CD8-positive, alpha-beta memory T cell (primary cell): ENCODE measurements at regions not wholly inside any gene's neighbourhood (a gene's known extent, or its start where the extent isn't known, plus 50 kb on each side); places are given as distances from the start of the nearest gene placed in this dataset.

Source experiments
- CTCF ChIA-PET: fragments of 350-600 bp; sonication (Branson Sonifier 250); formaldehyde crosslinking; loops from one replicate; lab custom pipeline; 2021; ENCODE audit warnings: antibody characterized with exemption; lab: Charles Lee
- POLR2A ChIA-PET: fragments of 350-600 bp; sonication (Branson Sonifier 250); formaldehyde crosslinking; loops from one replicate; lab custom pipeline; 2021; ENCODE audit warnings: antibody characterized with exemption; lab: Charles Lee
- DNase-seq, 5 donors: peaks; one replicate each; pipeline versions ENCODE4 v3.0.0 to v3.0.0-alpha.2; 2020 to 2022; ENCODE audit warnings: mixed read lengths in 1 of 5
- H3K27ac ChIP-seq: one replicate; pipeline ENCODE4 v1.7.0; 2013; ENCODE audit warnings: low read depth, mild to moderate bottlenecking, low read length, moderate library complexity
- H3K27me3 ChIP-seq: 2 replicates; pipeline ENCODE4 v1.7.0; 2013; ENCODE audit warnings: low read length, mild to moderate bottlenecking; ENCODE audit not compliant: insufficient read depth, poor library complexity, severe bottlenecking
- H3K36me3 ChIP-seq: 2 replicates; pipeline ENCODE4 v1.7.0; 2013; ENCODE audit warnings: mild to moderate bottlenecking, low read length, moderate library complexity; ENCODE audit not compliant: insufficient read depth
- H3K4me1 ChIP-seq: 2 replicates; pipeline ENCODE4 v1.7.0; 2013; ENCODE audit warnings: mild to moderate bottlenecking, low read length, moderate library complexity; ENCODE audit not compliant: insufficient read depth
- H3K4me3 ChIP-seq: 2 replicates; pipeline ENCODE4 v1.7.0; 2013; ENCODE audit warnings: mild to moderate bottlenecking, low read length
- H3K9me3 ChIP-seq: 2 replicates; pipeline ENCODE4 v1.7.0; 2013; ENCODE audit warnings: mild to moderate bottlenecking, low read length
- H3K27ac Mint-ChIP-seq, 8 donors: one replicate each; pipeline ENCODE4 v1.8.0; 2020 to 2021; ENCODE audit warnings: mixed read lengths in 8 of 8, mild to moderate bottlenecking in 6 of 8, inconsistent platforms in 3 of 8, moderate library complexity in 3 of 8
- H3K27me3 Mint-ChIP-seq, 2 donors: one replicate each; pipeline ENCODE4 v1.8.0; 2020 to 2021; ENCODE audit warnings: mixed read lengths in 2 of 2, mild to moderate bottlenecking in 1 of 2, moderate library complexity in 1 of 2
- H3K36me3 Mint-ChIP-seq, 3 donors: one replicate each; pipeline ENCODE4 v1.8.0; 2020 to 2021; ENCODE audit warnings: mixed read lengths in 3 of 3, inconsistent platforms in 1 of 3, mild to moderate bottlenecking in 1 of 3
- H3K4me1 Mint-ChIP-seq, 3 donors: one replicate each; pipeline ENCODE4 v1.8.0; 2020 to 2021; ENCODE audit warnings: mixed read lengths in 3 of 3, inconsistent platforms in 1 of 3, mild to moderate bottlenecking in 1 of 3
- H3K4me3 Mint-ChIP-seq, 7 donors: one replicate each; pipeline ENCODE4 v1.8.0; 2020 to 2021; ENCODE audit warnings: mixed read lengths in 7 of 7, mild to moderate bottlenecking in 6 of 7, moderate library complexity in 4 of 7, inconsistent platforms in 2 of 7
- H3K9me3 Mint-ChIP-seq, 5 donors: one replicate each; pipeline ENCODE4 v1.8.0; 2020 to 2022; ENCODE audit warnings: mixed read lengths in 5 of 5, mild to moderate bottlenecking in 3 of 5, moderate library complexity in 2 of 5, inconsistent platforms in 1 of 5

GRCh38 chr4:133467290-133467947 is 318.3 kb downstream of the PCDH10 start:
- Mint-ChIP-seq H3K4me3 (no peak overlapping the region), H3K27ac (no peak overlapping the region), H3K4me1 (no peaks in the 10 kb centered on the region), H3K27me3 (no peaks in the 10 kb centered on the region), H3K9me3 (peaks cover 4 to 39% (median 6%) of the 10 kb centered on the region in 5 donors), H3K36me3 (no peaks in the 10 kb centered on the region)
- H3K27ac ChIP-seq = no peak overlapping the region
- H3K36me3 ChIP-seq = no peaks in the 10 kb centered on the region
- no peak overlapping the region for H3K4me3 ChIP-seq
- H3K9me3 ChIP-seq = no peaks in the 10 kb centered on the region
- CTCF ChIA-PET = no interaction called here
- DNase-seq = no peak
- H3K4me1 ChIP-seq = no peaks in the 10 kb centered on the region
- no peaks in the 10 kb centered on the region for H3K27me3 ChIP-seq
- POLR2A ChIA-PET = no interaction called here

- Mint-ChIP-seq H3K36me3 (no peaks in the 10 kb centered on the region), H3K4me3 (no peak overlapping the region), H3K27me3 (no peaks in the 10 kb centered on the region), H3K9me3 (peaks cover 5 to 42% (median 14%) of the 10 kb centered on the region in 5 donors), H3K27ac (no peak overlapping the region), H3K4me1 (no peaks in the 10 kb centered on the region)
- H3K36me3 ChIP-seq = no peaks in the 10 kb centered on the region
- POLR2A ChIA-PET = no interaction called here
- no peak overlapping the region for H3K4me3 ChIP-seq
- no peak for DNase-seq
- H3K9me3 ChIP-seq = no peaks in the 10 kb centered on the region
- no peak overlapping the region for H3K27ac ChIP-seq
- no peaks in the 10 kb centered on the region for H3K4me1 ChIP-seq
- CTCF ChIA-PET = no interaction called here
- no peaks in the 10 kb centered on the region for H3K27me3 ChIP-seq
Observed at GRCh38 chr4:133465022-133465421, 315.9 kb downstream of the PCDH10 start.

- Histone ChIP-seq H3K4me1 (no peaks in the 10 kb centered on the region), H3K9me3 (no peaks in the 10 kb centered on the region), H3K36me3 (no peaks in the 10 kb centered on the region), H3K27me3 (no peaks in the 10 kb centered on the region), H3K4me3 (no peak overlapping the region), H3K27ac (no peak overlapping the region)
- DNase-seq = no peak
- ChIA-PET POLR2A (no interaction called here), CTCF (no interaction called here)
- H3K36me3 Mint-ChIP-seq = no peaks in the 10 kb centered on the region
- H3K27ac Mint-ChIP-seq = no peak overlapping the region
- no peaks in the 10 kb centered on the region for H3K27me3 Mint-ChIP-seq
- H3K4me1 Mint-ChIP-seq = no peaks in the 10 kb centered on the region
- peaks cover 7 to 35% (median 19%) of the 10 kb centered on the region in 5 donors for H3K9me3 Mint-ChIP-seq
- H3K4me3 Mint-ChIP-seq = no peak overlapping the region
Observed at GRCh38 chr4:133464311-133464710, 315.2 kb downstream of the PCDH10 start.

GRCh38 chr4:133452678-133453077 is 303.6 kb downstream of the PCDH10 start:
- Histone ChIP-seq H3K27me3 (no peaks in the 10 kb centered on the region), H3K4me3 (no peak overlapping the region), H3K9me3 (no peaks in the 10 kb centered on the region), H3K36me3 (no peaks in the 10 kb centered on the region), H3K27ac (no peak overlapping the region), H3K4me1 (no peaks in the 10 kb centered on the region)
- no peak for DNase-seq
- Mint-ChIP-seq H3K27me3 (no peaks in the 10 kb centered on the region), H3K4me3 (no peak overlapping the region), H3K36me3 (no peaks in the 10 kb centered on the region), H3K9me3 (peaks cover 5 to 28% (median 9%) of the 10 kb centered on the region in 5 donors), H3K27ac (no peak overlapping the region), H3K4me1 (no peaks in the 10 kb centered on the region)
- CTCF ChIA-PET = no interaction called here
- POLR2A ChIA-PET = no interaction called here

GRCh38 chr4:133450813-133451212 is 301.7 kb downstream of the PCDH10 start:
- Histone ChIP-seq H3K4me3 (no peak overlapping the region), H3K27me3 (no peaks in the 10 kb centered on the region), H3K36me3 (no peaks in the 10 kb centered on the region), H3K9me3 (no peaks in the 10 kb centered on the region), H3K27ac (no peak overlapping the region), H3K4me1 (no peaks in the 10 kb centered on the region)
- CTCF ChIA-PET = no interaction called here
- H3K36me3 Mint-ChIP-seq = no peaks in the 10 kb centered on the region
- H3K9me3 Mint-ChIP-seq = peaks cover 2 to 46% (median 6%) of the 10 kb centered on the region in 5 donors
- no peaks in the 10 kb centered on the region for H3K27me3 Mint-ChIP-seq
- no peak overlapping the region for H3K4me3 Mint-ChIP-seq
- DNase-seq = no peak
- POLR2A ChIA-PET = no interaction called here
- no peak overlapping the region for H3K27ac Mint-ChIP-seq
- no peaks in the 10 kb centered on the region for H3K4me1 Mint-ChIP-seq

- no peaks in the 10 kb centered on the region for H3K4me1 ChIP-seq
- no peak overlapping the region for H3K4me3 ChIP-seq
- H3K27ac Mint-ChIP-seq = no peak overlapping the region
- no peak for DNase-seq
- H3K27me3 ChIP-seq = no peaks in the 10 kb centered on the region
- no peak overlapping the region for H3K4me3 Mint-ChIP-seq
- peaks cover 0 to 2% (median 0%) of the 10 kb centered on the region in 3 donors for H3K36me3 Mint-ChIP-seq
- no peaks in the 10 kb centered on the region for H3K9me3 ChIP-seq
- ChIA-PET POLR2A (no interaction called here), CTCF (no interaction called here)
- H3K9me3 Mint-ChIP-seq = peaks cover 0 to 13% (median 6%) of the 10 kb centered on the region in 5 donors
- H3K4me1 Mint-ChIP-seq = no peaks in the 10 kb centered on the region
- H3K27ac ChIP-seq = no peak overlapping the region
- no peaks in the 10 kb centered on the region for H3K27me3 Mint-ChIP-seq
- no peaks in the 10 kb centered on the region for H3K36me3 ChIP-seq
Observed at GRCh38 chr4:133440404-133440803, 291.3 kb downstream of the PCDH10 start.

GRCh38 chr4:133439830-133440229 is 290.7 kb downstream of the PCDH10 start:
- Histone ChIP-seq H3K4me3 (no peak overlapping the region), H3K4me1 (no peaks in the 10 kb centered on the region), H3K27me3 (no peaks in the 10 kb centered on the region), H3K9me3 (no peaks in the 10 kb centered on the region), H3K27ac (no peak overlapping the region), H3K36me3 (no peaks in the 10 kb centered on the region)
- POLR2A ChIA-PET = no interaction called here
- no peaks in the 10 kb centered on the region for H3K27me3 Mint-ChIP-seq
- CTCF ChIA-PET = no interaction called here
- H3K4me1 Mint-ChIP-seq = no peaks in the 10 kb centered on the region
- peaks cover 0 to 2% (median 0%) of the 10 kb centered on the region in 3 donors for H3K36me3 Mint-ChIP-seq
- H3K9me3 Mint-ChIP-seq = peaks cover 0 to 12% (median 6%) of the 10 kb centered on the region in 5 donors
- H3K4me3 Mint-ChIP-seq = no peak overlapping the region
- no peak overlapping the region for H3K27ac Mint-ChIP-seq
- no peak for DNase-seq

- Histone ChIP-seq H3K27ac (no peak overlapping the region), H3K27me3 (no peaks in the 10 kb centered on the region), H3K4me1 (no peaks in the 10 kb centered on the region), H3K9me3 (no peaks in the 10 kb centered on the region), H3K4me3 (no peak overlapping the region), H3K36me3 (no peaks in the 10 kb centered on the region)
- no peak for DNase-seq
- Mint-ChIP-seq H3K27ac (no peak overlapping the region), H3K4me1 (no peaks in the 10 kb centered on the region), H3K27me3 (no peaks in the 10 kb centered on the region), H3K36me3 (no peaks in the 10 kb centered on the region), H3K4me3 (no peak overlapping the region), H3K9me3 (peaks cover 0 to 29% (median 5%) of the 10 kb centered on the region in 5 donors)
- ChIA-PET CTCF (no interaction called here), POLR2A (no interaction called here)
Observed at GRCh38 chr4:133424605-133425004, 275.5 kb downstream of the PCDH10 start.
